Muscle of leg (tissue), 3 donors: ENCODE measurements at regions not wholly inside any gene's neighbourhood (a gene's known extent, or its start where the extent isn't known, plus 50 kb on each side); places are given as distances from the start of the nearest gene placed in this dataset.

ENCODE experiments used
- DNase-seq: peaks from one replicate; pipeline ENCODE4 v3.0.0; 2013
- H3K27ac ChIP-seq: one replicate; pipeline ENCODE4 v1.5.1; 2013; ENCODE audit warnings: mild to moderate bottlenecking, low read length, control low read depth
- H3K27me3 ChIP-seq: one replicate; pipeline ENCODE4 v1.6.1; 2013; ENCODE audit warnings: low read length; ENCODE audit not compliant: control insufficient read depth, insufficient read depth
- H3K36me3 ChIP-seq: one replicate; pipeline ENCODE4 v1.6.1; 2013; ENCODE audit warnings: low read length; ENCODE audit not compliant: control insufficient read depth, insufficient read depth
- H3K4me1 ChIP-seq: one replicate; pipeline ENCODE4 v1.6.1; 2013; ENCODE audit warnings: low read length; ENCODE audit not compliant: control insufficient read depth, insufficient read depth
- H3K4me3 ChIP-seq: one replicate; pipeline ENCODE4 v1.5.1; 2013; ENCODE audit warnings: low read length, control low read depth
- H3K9me3 ChIP-seq: replicated peaks from 2 replicates; pipeline ENCODE4 v1.6.1; 2013; ENCODE audit warnings: low read depth, low read length; ENCODE audit not compliant: control insufficient read depth
- WGBS: methylation state at CpG from one replicate; pipeline ENCODE4 v1.1.5; 2013; ENCODE audit warnings: missing lambda C conversion rate; ENCODE audit not compliant: insufficient coverage; 5-methylcytosine and 5-hydroxymethylcytosine counted together

DNA sequence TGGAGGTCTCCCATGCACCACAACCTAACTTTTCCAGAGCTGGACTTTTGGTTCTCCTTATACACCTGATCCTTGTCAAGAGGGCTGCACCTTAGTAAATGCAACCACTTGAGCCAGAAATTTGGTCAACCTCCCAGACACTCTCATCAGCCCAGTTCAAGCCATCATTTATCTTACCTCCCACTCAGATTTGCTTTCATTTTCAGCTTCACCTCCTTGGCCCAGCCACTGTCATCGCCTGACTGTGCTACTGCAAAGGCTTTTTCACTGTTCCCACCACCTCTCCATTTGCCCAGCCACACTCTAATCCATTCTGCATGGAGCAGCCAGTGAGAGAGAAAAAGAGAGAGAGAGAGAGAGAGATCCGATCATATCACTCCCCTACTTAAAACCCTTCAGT is 112.4 kb upstream of the DDX18 start:
- no CpG with 5 or more reads among the region's 2 CpGs for WGBS
- DNase-seq, result no peak

DNA sequence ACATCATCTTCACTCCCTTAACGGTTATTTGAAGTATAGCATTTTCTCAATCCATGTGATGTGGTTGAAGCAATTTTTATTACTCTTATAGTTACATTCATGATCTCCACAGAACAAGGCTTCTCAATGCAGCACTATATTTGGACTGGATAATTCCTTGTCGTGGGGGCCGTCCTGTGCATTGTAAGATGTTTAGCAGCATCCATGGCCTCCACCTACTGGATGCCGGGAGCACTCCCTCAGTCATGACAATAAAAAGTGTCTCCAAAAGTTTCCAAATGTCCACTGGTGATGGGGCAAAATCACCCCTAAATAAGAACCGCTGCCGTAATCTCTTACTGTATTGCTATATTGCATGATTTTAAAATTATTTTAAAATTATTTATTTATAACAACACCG is 110.6 kb upstream of the DDX18 start:
- no CpG with 5 or more reads among the region's 7 CpGs for WGBS

More for the DNA sequence above, 112.4 kb upstream of the DDX18 start:
- no peaks in the 10 kb centered on the region for H3K27me3 ChIP-seq
- no peaks in the 10 kb centered on the region for H3K9me3 ChIP-seq
- no peak overlapping the region for H3K27ac ChIP-seq
- H3K4me3 ChIP-seq, result no peak overlapping the region
- no peaks in the 10 kb centered on the region for H3K4me1 ChIP-seq
- H3K36me3 ChIP-seq, result no peaks in the 10 kb centered on the region

DNA sequence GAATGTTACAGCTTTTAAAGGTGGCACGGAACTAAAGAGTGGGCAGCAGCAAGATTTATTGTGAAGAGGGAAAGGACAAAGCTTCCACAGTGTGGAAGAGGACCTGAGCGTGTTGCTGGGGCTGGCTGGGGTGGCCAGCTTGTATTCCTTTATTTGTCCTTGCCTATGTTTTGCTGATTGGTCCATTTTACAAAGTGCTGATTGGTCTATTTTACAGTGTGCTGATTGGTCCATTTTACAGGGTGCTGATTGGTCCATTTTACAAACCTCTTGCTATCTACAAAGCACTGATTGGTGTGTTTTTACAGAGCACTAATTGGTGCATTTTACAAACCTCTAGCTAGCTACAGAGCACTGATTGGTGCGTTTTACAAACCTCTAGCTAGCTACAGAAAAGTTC is 109.7 kb upstream of the DDX18 start:
- 74% methylated on average over 3 of the region's 3 CpGs for WGBS
- H3K36me3 ChIP-seq, result no peaks in the 10 kb centered on the region
- no peaks in the 10 kb centered on the region for H3K9me3 ChIP-seq
- H3K27me3 ChIP-seq, result no peaks in the 10 kb centered on the region
- no peaks in the 10 kb centered on the region for H3K4me1 ChIP-seq
- no peak overlapping the region for H3K27ac ChIP-seq
- DNase-seq, result no peak
- no peak overlapping the region for H3K4me3 ChIP-seq

More for the DNA sequence above, 110.6 kb upstream of the DDX18 start:
- H3K27me3 ChIP-seq, result no peaks in the 10 kb centered on the region
- H3K27ac ChIP-seq, result no peak overlapping the region
- H3K36me3 ChIP-seq, result no peaks in the 10 kb centered on the region
- no peaks in the 10 kb centered on the region for H3K4me1 ChIP-seq
- no peak overlapping the region for H3K4me3 ChIP-seq
- H3K9me3 ChIP-seq, result no peaks in the 10 kb centered on the region
- DNase-seq, result no peak

DNA sequence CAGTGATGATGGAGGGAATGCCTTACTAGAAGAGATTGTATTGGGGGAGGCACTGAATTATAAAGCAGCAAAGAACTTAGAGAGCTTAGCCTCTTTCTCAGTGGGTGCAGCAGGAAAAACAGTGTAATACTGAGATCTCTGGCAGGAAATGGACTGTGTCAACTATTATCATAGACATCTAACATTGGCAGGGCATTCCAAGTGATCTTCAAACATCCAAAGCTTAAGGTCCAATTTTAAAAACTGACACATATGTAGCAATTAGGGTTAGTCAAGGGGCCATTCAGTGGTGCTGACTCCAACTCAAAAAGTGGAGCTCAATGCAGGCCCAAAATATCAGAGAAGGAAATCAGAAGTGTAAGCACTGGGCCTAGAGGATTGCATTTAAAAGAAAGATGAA is 106.6 kb upstream of the DDX18 start:
- H3K27ac ChIP-seq, result no peak overlapping the region
- H3K9me3 ChIP-seq, result no peaks in the 10 kb centered on the region
- no peaks in the 10 kb centered on the region for H3K27me3 ChIP-seq
- H3K4me1 ChIP-seq, result no peaks in the 10 kb centered on the region
- H3K4me3 ChIP-seq, result no peak overlapping the region
- H3K36me3 ChIP-seq, result no peaks in the 10 kb centered on the region
- DNase-seq, result no peak

DNA sequence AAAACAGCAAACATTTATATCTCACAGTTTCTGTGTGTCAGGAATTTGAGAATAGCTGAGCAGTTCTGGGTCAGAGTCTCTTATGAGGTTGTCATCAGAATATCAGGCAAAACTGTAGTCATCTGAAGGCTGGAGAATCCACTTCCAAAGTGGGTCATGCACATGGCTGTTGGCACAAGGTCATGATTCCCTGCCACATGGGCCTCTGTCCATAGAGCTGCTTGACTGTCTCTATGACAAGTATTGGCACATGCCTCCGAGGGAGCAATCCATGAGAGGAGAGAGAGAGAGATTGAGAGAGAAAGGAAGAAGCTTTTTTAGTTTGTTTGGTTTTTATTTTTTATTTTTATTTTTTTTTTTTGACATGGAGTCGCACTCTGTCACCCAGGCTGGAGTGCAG is 101.8 kb upstream of the DDX18 start:
- H3K4me1 ChIP-seq, result no peaks in the 10 kb centered on the region
- WGBS, result no CpG with 5 or more reads among the region's 2 CpGs
- DNase-seq, result no peak

DNA sequence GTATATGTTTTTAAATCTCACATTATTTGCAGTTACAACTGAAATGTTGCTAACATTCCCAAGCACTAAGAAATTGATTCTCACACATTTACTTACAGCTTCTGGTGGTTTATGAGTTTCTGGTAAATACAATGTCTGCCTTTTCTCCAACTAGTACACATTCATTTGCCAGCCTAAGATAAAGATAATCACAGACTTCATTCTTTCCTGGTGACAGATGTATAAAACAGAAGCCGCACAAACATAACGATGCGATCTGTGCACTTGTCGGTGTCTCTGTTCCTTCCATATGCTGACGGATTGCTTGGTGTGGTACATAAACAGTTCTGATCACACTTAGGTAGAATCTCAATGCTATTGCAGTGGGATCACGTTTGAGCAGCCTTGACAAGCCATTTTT is 100.4 kb upstream of the DDX18 start:
- H3K27me3 ChIP-seq, result no peaks in the 10 kb centered on the region
- DNase-seq, result no peak
- H3K36me3 ChIP-seq, result no peaks in the 10 kb centered on the region
- H3K4me1 ChIP-seq, result no peaks in the 10 kb centered on the region
- no peak overlapping the region for H3K4me3 ChIP-seq
- no peak overlapping the region for H3K27ac ChIP-seq
- WGBS, result 82% methylated on average over 2 of the region's 6 CpGs
- no peaks in the 10 kb centered on the region for H3K9me3 ChIP-seq

More for the DNA sequence above, 101.8 kb upstream of the DDX18 start:
- Histone ChIP-seq H3K27ac (no peak overlapping the region), H3K36me3 (no peaks in the 10 kb centered on the region), H3K27me3 (no peaks in the 10 kb centered on the region), H3K4me3 (no peak overlapping the region), H3K9me3 (no peaks in the 10 kb centered on the region)

DNA sequence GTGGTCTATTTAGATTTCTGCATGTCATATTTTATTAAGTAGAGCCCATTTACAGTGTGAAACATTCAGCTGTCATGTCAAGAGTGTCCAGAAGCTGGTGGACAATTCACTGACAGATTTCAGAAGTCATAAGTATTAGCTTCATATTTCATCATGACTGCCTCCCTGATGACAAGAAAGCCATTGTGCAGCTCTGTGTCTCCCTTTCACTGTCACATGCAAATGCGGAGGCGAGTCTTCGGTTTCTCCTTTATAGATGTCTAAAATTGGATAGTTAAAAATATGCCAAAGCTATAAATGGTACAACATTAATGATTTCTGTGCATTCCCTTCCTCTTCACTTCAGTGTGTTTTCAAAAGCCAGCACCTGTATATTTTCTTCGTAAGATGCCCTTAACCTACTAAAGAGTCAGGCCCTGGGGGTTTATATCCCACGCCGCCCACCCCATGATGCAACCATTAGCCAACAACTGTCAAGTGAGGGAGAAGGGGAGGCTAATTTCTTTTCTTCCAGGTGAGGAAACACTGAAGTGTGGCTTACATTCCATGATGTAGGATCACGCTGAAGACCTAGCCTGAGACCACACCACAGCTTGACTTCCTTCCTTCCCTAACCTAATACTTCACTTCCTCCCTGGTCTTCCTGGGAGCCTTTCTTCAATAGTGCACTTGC is 99.6 kb upstream of the DDX18 start:
- no peaks in the 10 kb centered on the region for H3K4me1 ChIP-seq
- H3K27me3 ChIP-seq, result no peaks in the 10 kb centered on the region
- H3K36me3 ChIP-seq, result no peaks in the 10 kb centered on the region
- H3K4me3 ChIP-seq, result no peak overlapping the region
- 78% methylated on average over 1 of the region's 7 CpGs for WGBS
- no peak for DNase-seq
- H3K9me3 ChIP-seq, result no peaks in the 10 kb centered on the region
- no peak overlapping the region for H3K27ac ChIP-seq

DNA sequence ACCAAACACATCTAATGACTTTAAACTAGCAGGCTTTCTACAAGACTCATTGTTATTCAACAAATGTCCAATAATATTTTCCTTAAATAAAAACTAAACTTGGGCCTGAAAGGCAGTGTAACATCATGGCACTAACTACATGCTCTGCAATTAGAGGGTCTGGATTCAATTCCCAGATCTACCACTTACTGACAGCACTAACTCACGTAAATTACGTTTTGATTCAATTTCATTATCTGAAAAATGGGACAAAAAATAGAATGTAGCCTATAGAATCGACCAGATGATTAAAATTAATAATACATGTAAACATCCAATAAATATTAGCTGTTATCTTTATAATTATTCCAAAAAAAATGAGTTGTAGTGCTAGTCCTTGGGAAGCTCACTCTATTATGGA is 98.0 kb upstream of the DDX18 start:
- no peak for DNase-seq
- H3K4me1 ChIP-seq, result no peaks in the 10 kb centered on the region
- H3K27ac ChIP-seq, result no peak overlapping the region
- no peaks in the 10 kb centered on the region for H3K27me3 ChIP-seq
- no peaks in the 10 kb centered on the region for H3K9me3 ChIP-seq
- H3K36me3 ChIP-seq, result no peaks in the 10 kb centered on the region
- WGBS, result no CpG with 5 or more reads among the region's 3 CpGs
- H3K4me3 ChIP-seq, result no peak overlapping the region

DNA sequence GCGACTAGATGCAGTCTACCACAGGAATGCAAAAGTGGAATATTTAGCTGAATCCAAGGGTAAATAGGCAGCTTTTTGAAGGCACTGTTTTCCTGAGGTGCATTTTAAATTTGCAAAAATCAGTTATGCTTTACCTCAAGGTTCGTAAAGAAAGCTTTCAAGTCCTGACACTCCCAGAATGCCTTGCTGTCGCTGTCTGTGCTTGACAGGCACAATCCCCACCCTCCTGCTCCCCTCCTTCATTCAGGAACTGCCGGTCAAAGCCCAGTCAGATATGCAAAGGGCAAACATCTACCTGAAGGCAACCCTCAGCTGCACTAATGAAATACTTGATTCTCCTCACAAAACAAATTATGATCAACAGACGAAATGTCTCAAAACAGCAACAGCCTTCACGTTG is 97.4 kb upstream of the DDX18 start:
- WGBS, result 50% methylated on average over 2 of the region's 6 CpGs
- no peak overlapping the region for H3K4me3 ChIP-seq

DNA sequence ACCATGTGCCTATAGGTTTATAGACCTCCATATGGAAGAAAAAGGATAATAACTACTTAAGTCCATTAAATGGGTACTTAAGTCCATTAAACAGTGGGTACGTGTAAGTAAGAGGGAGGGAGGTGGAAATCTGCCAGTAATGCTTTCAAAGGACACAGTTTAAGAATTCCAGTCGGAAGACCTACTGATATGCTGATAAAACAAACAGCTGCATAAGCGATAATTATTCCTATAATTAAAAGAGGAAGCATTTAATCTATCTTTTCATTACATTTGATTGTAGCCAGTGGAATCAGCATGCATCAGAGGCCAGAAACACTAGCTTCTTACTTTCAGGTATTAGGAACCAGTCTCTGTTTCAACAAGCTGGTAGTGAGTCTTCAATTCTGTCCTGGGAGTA is 96.4 kb upstream of the DDX18 start:
- Histone ChIP-seq H3K27ac (no peak overlapping the region), H3K4me3 (no peak overlapping the region), H3K4me1 (no peaks in the 10 kb centered on the region), H3K27me3 (no peaks in the 10 kb centered on the region), H3K9me3 (no peaks in the 10 kb centered on the region), H3K36me3 (no peaks in the 10 kb centered on the region)
- WGBS, result no CpG with 5 or more reads among the region's 3 CpGs
- DNase-seq, result no peak

More for the DNA sequence above, 97.4 kb upstream of the DDX18 start:
- Histone ChIP-seq H3K4me1 (no peaks in the 10 kb centered on the region), H3K27me3 (no peaks in the 10 kb centered on the region), H3K27ac (no peak overlapping the region), H3K9me3 (no peaks in the 10 kb centered on the region), H3K36me3 (no peaks in the 10 kb centered on the region)
- DNase-seq, result no peak

DNA sequence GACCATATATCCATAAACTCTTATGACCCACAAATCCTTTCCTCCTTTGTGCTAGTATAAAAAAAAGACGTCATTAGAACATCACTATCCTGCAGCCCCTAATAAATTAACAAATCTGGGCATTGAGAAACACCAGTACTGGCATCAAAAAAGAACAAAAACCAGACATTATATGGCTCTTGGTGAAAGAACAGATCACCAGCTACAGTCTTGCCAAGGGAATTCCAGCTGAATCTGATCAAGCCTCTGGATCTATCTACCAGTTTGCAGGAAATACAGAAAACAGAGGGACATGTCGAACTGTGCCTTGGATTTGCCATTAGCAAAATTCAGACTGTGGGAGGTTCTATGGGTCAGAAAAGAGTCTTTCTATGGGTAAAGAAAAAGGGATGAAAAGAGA is 93.7 kb upstream of the DDX18 start:
- WGBS, result 40% methylated on average over 1 of the region's 2 CpGs
- H3K36me3 ChIP-seq, result no peaks in the 10 kb centered on the region
- no peak for DNase-seq

More for the DNA sequence above, 93.7 kb upstream of the DDX18 start:
- Histone ChIP-seq H3K4me1 (no peaks in the 10 kb centered on the region), H3K9me3 (no peaks in the 10 kb centered on the region), H3K4me3 (no peak overlapping the region), H3K27me3 (no peaks in the 10 kb centered on the region), H3K27ac (no peak overlapping the region)
